ENCODE measurements at regions not wholly inside any gene's neighbourhood (a gene's known extent, or its start where the extent isn't known, plus 50 kb on each side); places are given as distances from the start of the nearest gene placed in this dataset.

DNA sequence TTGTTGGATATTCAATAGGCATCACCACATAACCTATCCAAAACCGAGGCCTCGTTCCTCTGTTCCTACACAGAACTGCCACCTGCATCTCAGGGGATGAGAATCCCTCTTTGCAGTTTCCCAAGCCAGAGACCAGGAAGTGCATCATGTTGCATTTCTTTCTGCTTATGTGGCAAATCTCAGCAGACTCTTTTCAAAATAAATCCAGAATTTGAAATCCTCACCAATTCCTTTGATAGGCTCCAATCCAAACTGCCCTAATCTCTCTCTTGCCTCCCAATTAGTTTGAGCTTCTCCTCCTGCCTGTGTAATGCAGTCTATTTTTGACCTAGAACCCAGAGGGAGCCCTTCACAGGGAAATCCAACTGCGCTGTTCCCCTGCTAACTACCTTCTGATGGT lies 215.5 kb downstream of the RNF144A start:
- TF ChIP-seq POLR2AphosphoS5 (IDR thresholded peaks at IDR 0.05) (no peak), EP300 (conservative IDR thresholded peaks at IDR 0.05; ENCODE audit: poor library complexity, severe bottlenecking) (no peak), REST (IDR thresholded peaks at IDR 0.05; ENCODE audit: borderline replicate concordance) (no peak), EZH2 (IDR thresholded peaks at IDR 0.05; ENCODE audit: borderline replicate concordance, insufficient read depth, low read length, poor library complexity, severe bottlenecking) (no peak), TAF1 (IDR thresholded peaks at IDR 0.05; ENCODE audit: low read depth) (no peak)
- TF ChIP-seq, protein P1, sequence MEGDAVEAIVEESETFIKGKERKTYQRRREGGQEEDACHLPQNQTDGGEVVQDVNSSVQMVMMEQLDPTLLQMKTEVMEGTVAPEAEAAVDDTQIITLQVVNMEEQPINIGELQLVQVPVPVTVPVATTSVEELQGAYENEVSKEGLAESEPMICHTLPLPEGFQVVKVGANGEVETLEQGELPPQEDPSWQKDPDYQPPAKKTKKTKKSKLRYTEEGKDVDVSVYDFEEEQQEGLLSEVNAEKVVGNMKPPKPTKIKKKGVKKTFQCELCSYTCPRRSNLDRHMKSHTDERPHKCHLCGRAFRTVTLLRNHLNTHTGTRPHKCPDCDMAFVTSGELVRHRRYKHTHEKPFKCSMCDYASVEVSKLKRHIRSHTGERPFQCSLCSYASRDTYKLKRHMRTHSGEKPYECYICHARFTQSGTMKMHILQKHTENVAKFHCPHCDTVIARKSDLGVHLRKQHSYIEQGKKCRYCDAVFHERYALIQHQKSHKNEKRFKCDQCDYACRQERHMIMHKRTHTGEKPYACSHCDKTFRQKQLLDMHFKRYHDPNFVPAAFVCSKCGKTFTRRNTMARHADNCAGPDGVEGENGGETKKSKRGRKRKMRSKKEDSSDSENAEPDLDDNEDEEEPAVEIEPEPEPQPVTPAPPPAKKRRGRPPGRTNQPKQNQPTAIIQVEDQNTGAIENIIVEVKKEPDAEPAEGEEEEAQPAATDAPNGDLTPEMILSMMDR (IDR thresholded peaks at IDR 0.05; ENCODE audit: poor library complexity, severe bottlenecking): no peak

All from neural cell (in vitro differentiated cells).